ENCODE measurements at regions not wholly inside any gene's neighbourhood (a gene's known extent, or its start where the extent isn't known, plus 50 kb on each side); places are given as distances from the start of the nearest gene placed in this dataset.

DNA sequence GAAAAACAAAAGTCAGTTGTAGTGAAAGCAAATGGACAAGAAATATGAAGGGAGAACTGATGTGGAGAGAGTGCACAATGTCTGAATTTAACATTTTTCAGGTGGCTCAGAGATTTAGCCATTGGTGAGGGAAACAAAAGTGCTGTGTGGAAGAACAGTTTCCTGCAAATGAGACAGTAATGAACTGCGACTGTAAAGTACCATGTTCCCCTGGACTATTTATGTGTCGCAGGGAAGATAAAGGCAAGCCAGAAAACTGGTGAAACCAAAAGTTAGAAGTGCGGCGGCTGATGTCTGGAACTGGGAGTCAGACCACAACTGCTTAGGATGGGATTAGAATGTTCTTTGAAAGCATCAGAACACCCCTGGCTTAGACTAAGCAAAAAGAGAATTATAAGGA lies 905.1 kb upstream of the MAN1A1 start:
- no peaks in the 10 kb centered on the region for H3K4me1 Mint-ChIP-seq
- CTCF ChIA-PET = no interaction called here
- no peaks in the 10 kb centered on the region for H3K27me3 ChIP-seq (ENCODE audit: insufficient read depth, low read length, poor library complexity, severe bottlenecking)
- DNase-seq = no peak
- H3K36me3 Mint-ChIP-seq = no peaks in the 10 kb centered on the region
- no peaks in the 10 kb centered on the region for H3K9me3 ChIP-seq (ENCODE audit: low read length)
- no peak overlapping the region for H3K27ac Mint-ChIP-seq
- H3K4me3 Mint-ChIP-seq = no peak overlapping the region
- H3K4me1 ChIP-seq (ENCODE audit: insufficient read depth, low read length) = no peaks in the 10 kb centered on the region
- POLR2A ChIA-PET = no interaction called here
- H3K27me3 Mint-ChIP-seq = peaks cover 0 to 1% of the 10 kb centered on the region in 2 donors
- no peak overlapping the region for H3K27ac ChIP-seq (ENCODE audit: low read depth, low read length)
- H3K9me3 Mint-ChIP-seq = peaks cover 0 to 4% (median 0%) of the 10 kb centered on the region in 5 donors
- no peaks in the 10 kb centered on the region for H3K36me3 ChIP-seq (ENCODE audit: insufficient read depth, low read length)
- H3K4me3 ChIP-seq (ENCODE audit: low read length) = no peak overlapping the region

DNA sequence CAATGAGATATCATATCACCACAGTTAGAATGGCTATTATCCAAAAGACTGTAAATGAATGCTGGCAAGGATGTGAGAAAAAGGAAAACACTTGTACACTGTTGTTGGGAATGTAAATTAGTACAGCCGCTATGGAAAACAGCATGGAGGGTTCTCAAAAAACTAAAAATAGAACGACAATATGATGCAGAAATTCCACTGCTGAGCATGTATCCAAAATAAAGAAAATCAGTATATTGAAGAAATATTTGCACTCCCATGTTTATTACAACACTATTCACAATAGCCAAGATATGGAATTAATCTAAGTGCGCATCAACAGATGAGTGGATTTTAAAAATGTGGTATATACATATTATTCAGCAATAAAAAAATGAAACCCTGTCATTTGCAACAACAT lies 898.9 kb upstream of the MAN1A1 start:
- H3K9me3 Mint-ChIP-seq = peaks cover 0 to 23% (median 3%) of the 10 kb centered on the region in 5 donors
- ChIA-PET CTCF (no interaction called here), POLR2A (no interaction called here)
- H3K36me3 Mint-ChIP-seq = no peaks in the 10 kb centered on the region
- no peak overlapping the region for H3K27ac Mint-ChIP-seq
- no peak overlapping the region for H3K4me3 Mint-ChIP-seq
- Histone ChIP-seq H3K27me3 (ENCODE audit: insufficient read depth, low read length, poor library complexity, severe bottlenecking) (no peaks in the 10 kb centered on the region), H3K36me3 (ENCODE audit: insufficient read depth, low read length) (no peaks in the 10 kb centered on the region), H3K9me3 (ENCODE audit: low read length) (no peaks in the 10 kb centered on the region), H3K27ac (ENCODE audit: low read depth, low read length) (no peak overlapping the region), H3K4me3 (ENCODE audit: low read length) (no peak overlapping the region), H3K4me1 (ENCODE audit: insufficient read depth, low read length) (no peaks in the 10 kb centered on the region)
- H3K4me1 Mint-ChIP-seq = no peaks in the 10 kb centered on the region
- H3K27me3 Mint-ChIP-seq = no peaks in the 10 kb centered on the region
- DNase-seq = no peak

DNA sequence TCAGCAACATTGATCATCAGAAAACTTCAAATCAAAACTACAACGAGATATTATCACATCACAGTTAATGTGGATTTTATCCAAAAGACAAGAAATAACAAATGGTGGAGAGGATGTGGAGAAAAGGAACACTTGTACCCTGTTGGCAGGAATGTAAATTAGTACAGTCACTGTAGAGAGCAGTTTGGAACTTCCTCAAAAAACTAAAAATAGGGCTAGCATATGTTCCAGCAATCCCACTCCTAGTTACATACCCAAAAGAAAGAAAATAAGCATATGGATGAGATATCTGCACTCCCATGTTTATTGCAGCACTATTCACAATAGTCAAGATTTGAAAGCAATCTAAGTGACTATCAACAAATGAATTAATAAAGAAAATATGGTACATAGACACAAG lies 887.7 kb upstream of the MAN1A1 start:
- H3K4me3 Mint-ChIP-seq = no peak overlapping the region
- H3K27ac ChIP-seq (ENCODE audit: low read depth, low read length) = no peak overlapping the region
- no peak for DNase-seq
- H3K9me3 Mint-ChIP-seq = peaks cover 12 to 18% (median 16%) of the 10 kb centered on the region in 5 donors
- no peaks in the 10 kb centered on the region for H3K4me1 ChIP-seq (ENCODE audit: insufficient read depth, low read length)
- no peak overlapping the region for H3K27ac Mint-ChIP-seq
- POLR2A ChIA-PET = no interaction called here
- peaks cover 0 to 1% (median 0%) of the 10 kb centered on the region in 3 donors for H3K36me3 Mint-ChIP-seq
- no peaks in the 10 kb centered on the region for H3K27me3 Mint-ChIP-seq
- CTCF ChIA-PET = no interaction called here
- H3K36me3 ChIP-seq (ENCODE audit: insufficient read depth, low read length) = no peaks in the 10 kb centered on the region
- H3K4me1 Mint-ChIP-seq = no peaks in the 10 kb centered on the region
- H3K9me3 ChIP-seq (ENCODE audit: low read length) = no peaks in the 10 kb centered on the region
- H3K27me3 ChIP-seq (ENCODE audit: insufficient read depth, low read length, poor library complexity, severe bottlenecking) = no peaks in the 10 kb centered on the region
- H3K4me3 ChIP-seq (ENCODE audit: low read length) = no peak overlapping the region

DNA sequence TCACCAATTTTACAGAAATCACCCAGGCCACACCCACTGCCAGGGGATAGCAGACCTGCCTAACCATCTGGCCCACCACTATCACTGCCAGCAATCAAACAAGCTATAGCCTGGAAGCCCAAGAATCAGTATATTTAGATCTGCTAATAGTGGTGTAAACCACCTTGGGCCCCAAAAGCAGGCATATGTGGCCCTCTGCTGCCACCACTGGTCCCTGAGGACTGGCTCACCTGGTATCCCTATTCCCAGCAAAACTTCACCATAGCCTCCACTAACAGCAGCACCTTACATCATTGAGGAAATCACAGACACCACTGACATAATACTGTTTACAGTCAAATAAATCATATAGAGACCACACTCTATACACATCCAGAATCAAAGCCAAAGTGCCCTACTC lies 880.4 kb upstream of the MAN1A1 start:
- no peak overlapping the region for H3K4me3 Mint-ChIP-seq
- no peak for DNase-seq
- no peaks in the 10 kb centered on the region for H3K4me1 Mint-ChIP-seq
- Histone ChIP-seq H3K9me3 (ENCODE audit: low read length) (no peaks in the 10 kb centered on the region), H3K27ac (ENCODE audit: low read depth, low read length) (no peak overlapping the region), H3K27me3 (ENCODE audit: insufficient read depth, low read length, poor library complexity, severe bottlenecking) (no peaks in the 10 kb centered on the region), H3K4me3 (ENCODE audit: low read length) (no peak overlapping the region), H3K36me3 (ENCODE audit: insufficient read depth, low read length) (no peaks in the 10 kb centered on the region), H3K4me1 (ENCODE audit: insufficient read depth, low read length) (no peaks in the 10 kb centered on the region)
- H3K9me3 Mint-ChIP-seq = peaks cover 7 to 16% (median 9%) of the 10 kb centered on the region in 5 donors
- no peaks in the 10 kb centered on the region for H3K36me3 Mint-ChIP-seq
- ChIA-PET CTCF (no interaction called here), POLR2A (no interaction called here)
- no peak overlapping the region for H3K27ac Mint-ChIP-seq
- peaks cover 0 to 3% of the 10 kb centered on the region in 2 donors for H3K27me3 Mint-ChIP-seq

DNA sequence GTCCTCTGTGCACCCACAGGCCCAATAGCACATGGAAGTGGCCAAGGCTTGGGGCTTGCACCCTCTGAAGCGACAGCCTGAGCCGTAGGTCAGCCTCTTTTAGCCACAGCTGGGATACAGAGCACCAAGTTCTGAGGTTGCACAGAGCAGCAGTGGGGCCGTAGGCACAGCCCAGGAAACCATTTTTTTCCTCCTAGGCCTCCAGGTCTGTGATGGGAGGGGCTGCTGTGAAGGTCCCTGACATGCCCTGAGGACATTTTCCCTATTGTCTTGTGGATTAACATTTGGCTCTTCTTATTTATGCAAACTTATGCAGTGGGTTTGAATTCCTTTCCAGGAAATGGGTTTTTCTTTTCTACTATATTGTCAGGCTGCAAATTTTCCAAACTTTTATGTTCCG lies 878.7 kb upstream of the MAN1A1 start:
- Histone ChIP-seq H3K9me3 (ENCODE audit: low read length) (no peaks in the 10 kb centered on the region), H3K4me1 (ENCODE audit: insufficient read depth, low read length) (no peaks in the 10 kb centered on the region), H3K4me3 (ENCODE audit: low read length) (no peak overlapping the region), H3K27me3 (ENCODE audit: insufficient read depth, low read length, poor library complexity, severe bottlenecking) (no peaks in the 10 kb centered on the region), H3K36me3 (ENCODE audit: insufficient read depth, low read length) (no peaks in the 10 kb centered on the region), H3K27ac (ENCODE audit: low read depth, low read length) (no peak overlapping the region)
- H3K27ac Mint-ChIP-seq = no peak overlapping the region
- CTCF ChIA-PET = no interaction called here
- H3K4me1 Mint-ChIP-seq = no peaks in the 10 kb centered on the region
- H3K4me3 Mint-ChIP-seq = no peak overlapping the region
- H3K36me3 Mint-ChIP-seq = no peaks in the 10 kb centered on the region
- POLR2A ChIA-PET = no interaction called here
- peaks cover 0 to 10% (median 4%) of the 10 kb centered on the region in 5 donors for H3K9me3 Mint-ChIP-seq
- H3K27me3 Mint-ChIP-seq = peaks cover 0 to 3% of the 10 kb centered on the region in 2 donors
- no peak for DNase-seq

DNA sequence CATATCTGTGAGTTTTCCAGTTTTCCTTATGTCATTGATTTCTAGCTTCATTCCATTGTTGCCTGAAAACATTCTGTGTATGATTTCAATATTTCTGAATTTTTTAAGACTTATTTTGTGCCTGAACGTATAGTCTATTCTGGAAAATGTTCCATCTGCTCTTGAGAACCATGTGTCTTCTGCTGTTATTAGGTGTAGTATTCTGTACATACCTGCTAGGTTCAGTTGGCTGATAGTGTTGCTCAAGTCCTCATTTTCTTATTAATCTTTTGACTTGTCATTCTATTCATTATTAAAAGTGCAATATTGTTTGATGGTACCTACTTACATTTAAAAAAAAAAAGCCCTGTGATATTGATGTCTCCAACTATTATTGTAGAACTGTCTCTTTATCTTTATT lies 869.8 kb upstream of the MAN1A1 start:
- H3K27ac ChIP-seq (ENCODE audit: low read depth, low read length) = no peak overlapping the region
- CTCF ChIA-PET = no interaction called here

DNA sequence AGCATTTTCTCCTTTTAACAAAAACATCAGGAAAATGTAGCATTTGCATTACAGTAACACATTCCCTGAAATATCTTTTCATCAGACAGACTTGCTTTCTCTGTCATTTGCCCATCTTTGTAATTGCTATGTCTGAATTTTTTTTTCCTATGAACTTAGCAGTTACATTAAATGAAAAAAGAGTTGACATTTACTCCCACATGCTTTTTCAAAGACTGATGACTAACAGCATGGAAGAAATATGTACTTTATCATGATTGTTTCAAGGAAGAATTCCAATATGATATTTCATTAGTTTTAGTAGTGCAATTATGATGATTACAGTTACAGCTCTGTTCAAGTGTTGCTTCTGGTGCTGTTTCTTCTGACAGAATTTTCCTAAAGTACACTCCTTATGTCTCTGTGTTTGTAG lies 864.5 kb upstream of the MAN1A1 start:
- no peak overlapping the region for H3K27ac Mint-ChIP-seq
- Histone ChIP-seq H3K4me1 (ENCODE audit: insufficient read depth, low read length) (no peaks in the 10 kb centered on the region), H3K27me3 (ENCODE audit: insufficient read depth, low read length, poor library complexity, severe bottlenecking) (no peaks in the 10 kb centered on the region), H3K4me3 (ENCODE audit: low read length) (no peak overlapping the region), H3K27ac (ENCODE audit: low read depth, low read length) (no peak overlapping the region), H3K36me3 (ENCODE audit: insufficient read depth, low read length) (no peaks in the 10 kb centered on the region), H3K9me3 (ENCODE audit: low read length) (no peaks in the 10 kb centered on the region)
- no peaks in the 10 kb centered on the region for H3K4me1 Mint-ChIP-seq
- no peak overlapping the region for H3K4me3 Mint-ChIP-seq
- POLR2A ChIA-PET = no interaction called here
- no peak for DNase-seq
- no peaks in the 10 kb centered on the region for H3K9me3 Mint-ChIP-seq
- CTCF ChIA-PET = no interaction called here
- no peaks in the 10 kb centered on the region for H3K36me3 Mint-ChIP-seq
- H3K27me3 Mint-ChIP-seq = no peaks in the 10 kb centered on the region

More for the DNA sequence above, 869.8 kb upstream of the MAN1A1 start:
- no peaks in the 10 kb centered on the region for H3K27me3 Mint-ChIP-seq
- no peak for DNase-seq
- H3K9me3 Mint-ChIP-seq = peaks cover 0 to 3% (median 0%) of the 10 kb centered on the region in 5 donors
- H3K4me3 Mint-ChIP-seq = no peak overlapping the region
- Histone ChIP-seq H3K9me3 (ENCODE audit: low read length) (no peaks in the 10 kb centered on the region), H3K27me3 (ENCODE audit: insufficient read depth, low read length, poor library complexity, severe bottlenecking) (no peaks in the 10 kb centered on the region), H3K36me3 (ENCODE audit: insufficient read depth, low read length) (no peaks in the 10 kb centered on the region), H3K4me3 (ENCODE audit: low read length) (no peak overlapping the region), H3K4me1 (ENCODE audit: insufficient read depth, low read length) (no peaks in the 10 kb centered on the region)
- H3K36me3 Mint-ChIP-seq = no peaks in the 10 kb centered on the region
- H3K27ac Mint-ChIP-seq = no peak overlapping the region
- POLR2A ChIA-PET = no interaction called here
- H3K4me1 Mint-ChIP-seq = no peaks in the 10 kb centered on the region

DNA sequence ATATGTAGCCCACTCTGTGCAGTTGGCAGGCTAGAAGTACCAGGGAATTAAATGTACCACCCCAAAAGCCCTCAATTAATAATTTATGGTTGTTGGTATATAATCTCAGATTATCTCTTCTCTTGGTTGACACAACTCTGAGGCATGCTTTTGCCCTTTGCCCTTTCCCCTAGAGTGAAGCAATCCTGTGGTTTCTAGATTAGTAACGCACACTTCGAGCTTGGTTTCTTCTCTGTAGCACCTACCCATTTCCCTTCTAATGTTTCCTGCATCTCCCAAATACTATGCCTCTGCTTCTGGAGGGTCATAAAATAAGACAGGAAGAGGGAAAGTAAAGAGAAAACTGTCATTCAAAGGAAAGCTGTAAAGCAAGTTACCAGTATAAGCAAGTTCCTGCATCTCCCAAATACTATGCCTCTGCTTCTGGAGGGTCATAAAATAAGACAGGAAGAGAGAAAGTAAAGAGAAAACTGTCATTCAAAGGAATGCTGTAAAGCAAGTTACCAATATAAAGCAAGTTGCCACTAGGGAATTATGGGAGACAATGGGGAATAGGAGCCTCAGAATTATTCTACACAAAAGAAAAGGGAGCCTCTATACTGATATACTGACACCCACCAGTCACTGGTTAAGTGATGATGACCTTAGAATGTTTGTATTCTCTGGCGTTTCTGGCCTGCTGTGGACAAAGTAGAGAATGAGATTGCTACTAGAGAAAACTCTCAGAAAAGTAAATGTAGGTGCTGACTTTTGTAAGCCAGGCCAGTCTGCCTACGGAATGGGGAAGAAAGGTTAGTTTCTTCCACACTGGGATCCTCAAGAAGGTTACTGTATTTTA lies 862.6 kb upstream of the MAN1A1 start:
- no peaks in the 10 kb centered on the region for H3K27me3 ChIP-seq (ENCODE audit: insufficient read depth, low read length, poor library complexity, severe bottlenecking)
- H3K9me3 Mint-ChIP-seq = peaks cover 0 to 2% (median 0%) of the 10 kb centered on the region in 5 donors
- no peaks in the 10 kb centered on the region for H3K27me3 Mint-ChIP-seq
- no peak overlapping the region for H3K4me3 ChIP-seq (ENCODE audit: low read length)
- no peak overlapping the region for H3K27ac Mint-ChIP-seq
- H3K27ac ChIP-seq (ENCODE audit: low read depth, low read length) = no peak overlapping the region
- no peak for DNase-seq
- ChIA-PET POLR2A (no interaction called here), CTCF (no interaction called here)
- no peaks in the 10 kb centered on the region for H3K9me3 ChIP-seq (ENCODE audit: low read length)
- H3K4me3 Mint-ChIP-seq = no peak overlapping the region
- no peaks in the 10 kb centered on the region for H3K4me1 ChIP-seq (ENCODE audit: insufficient read depth, low read length)
- no peaks in the 10 kb centered on the region for H3K36me3 ChIP-seq (ENCODE audit: insufficient read depth, low read length)
- H3K36me3 Mint-ChIP-seq = no peaks in the 10 kb centered on the region
- no peaks in the 10 kb centered on the region for H3K4me1 Mint-ChIP-seq

Measured in CD8-positive, alpha-beta memory T cell (primary cell).